HG03060 (cell line): ENCODE measurements at regions not wholly inside any gene's neighbourhood (a gene's known extent, or its start where the extent isn't known, plus 50 kb on each side); places are given as distances from the start of the nearest gene placed in this dataset.

Source experiments
- ATAC-seq: cut with Tn5 transposase; IDR thresholded peaks from one replicate; pipeline ENCODE4 v1.9.1; 2021; ENCODE audit warnings: low read depth, moderate number of reproducible peaks; ENCODE audit not compliant: unreplicated experiment

DNA sequence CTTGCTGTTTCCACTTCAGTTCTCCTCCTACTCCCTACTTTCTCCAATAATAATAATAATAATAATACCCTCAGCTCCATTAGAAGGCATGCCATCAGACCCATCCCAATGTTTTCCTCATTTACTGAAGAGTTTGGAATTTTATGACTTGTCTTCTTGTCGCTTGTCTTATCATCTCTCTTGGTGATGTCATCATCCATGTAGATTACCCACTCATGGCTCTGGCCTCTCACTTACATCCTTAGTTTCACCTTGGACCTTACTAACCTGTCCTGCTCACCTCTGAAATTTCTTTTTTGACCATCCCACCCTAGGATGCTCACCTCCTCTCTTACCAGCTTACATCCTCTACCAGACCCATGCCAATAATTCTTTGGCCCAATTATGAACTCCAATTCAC is 329.3 kb downstream of the ACTL7B start:
- ATAC-seq, result no peak

- ATAC-seq, result no peak
Measured at GRCh38 chr9:108525186-108525585, 330.6 kb downstream of the ACTL7B start.

DNA sequence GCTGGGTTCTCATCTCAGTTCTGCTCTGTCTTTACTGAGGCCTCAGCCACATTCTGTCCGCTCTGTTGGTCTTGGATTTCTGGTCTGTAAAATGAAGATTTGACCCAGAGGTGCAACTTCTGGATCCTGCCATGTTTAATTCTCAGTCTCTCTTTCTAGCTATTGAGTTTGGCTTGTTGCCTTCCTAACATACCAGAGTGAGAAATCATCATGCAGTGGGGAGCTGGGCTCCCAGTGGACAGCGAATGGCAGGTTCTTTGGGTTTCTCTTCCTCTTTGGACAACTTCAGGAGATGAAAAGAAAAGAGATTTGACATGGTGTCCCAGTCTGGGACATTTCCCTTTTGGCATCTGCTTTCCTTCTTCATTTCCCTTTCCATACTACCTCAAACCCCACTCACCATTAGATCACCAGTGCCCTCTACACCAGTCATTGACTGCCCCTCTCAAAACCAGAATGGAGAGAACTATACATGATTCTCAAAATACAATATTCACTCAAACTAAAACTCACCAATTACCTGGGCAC is 334.7 kb downstream of the ACTL7B start:
- ATAC-seq, result no peak

- no peak for ATAC-seq
Measured at GRCh38 chr9:108519437-108519836, 336.3 kb downstream of the ACTL7B start.

DNA sequence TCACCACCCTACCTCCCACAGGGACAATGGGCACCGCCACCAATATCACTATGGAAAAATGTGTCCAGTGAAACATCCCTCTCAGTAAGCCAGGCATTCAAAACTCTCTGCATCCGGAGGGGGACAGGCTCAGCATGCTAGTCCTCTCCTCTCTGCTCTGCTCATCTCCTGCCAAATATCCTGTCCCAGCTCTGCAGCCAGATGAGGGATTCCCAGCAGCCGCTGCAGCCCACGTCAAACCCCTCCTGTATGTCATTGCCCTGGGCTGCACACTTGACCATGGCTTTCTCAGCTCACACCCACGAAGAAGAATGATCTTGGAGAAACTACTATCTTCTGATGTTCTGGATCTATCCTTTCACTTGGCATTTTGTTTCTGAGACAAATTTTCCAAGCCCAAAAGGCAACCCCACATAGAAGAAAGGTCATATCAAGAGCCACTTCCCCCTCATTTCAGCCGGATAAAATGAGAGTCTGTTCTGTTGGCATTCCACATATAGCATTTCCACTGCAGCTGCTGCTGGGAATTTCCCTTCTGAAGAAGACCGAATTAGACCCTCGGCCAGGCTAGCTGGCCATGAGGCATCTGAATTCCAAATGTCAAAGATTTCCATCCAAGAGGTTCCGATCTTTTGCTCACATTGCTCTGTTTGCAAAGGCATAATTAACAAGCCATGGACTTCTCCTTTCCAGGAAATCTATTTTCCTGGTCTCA is 338.0 kb downstream of the ACTL7B start:
- ATAC-seq, result no peak

GRCh38 chr9:108516391-108516790 is 339.4 kb downstream of the ACTL7B start:
- ATAC-seq, result no peak

- ATAC-seq, result no peak
Measured at GRCh38 chr9:108515856-108516255, 339.9 kb downstream of the ACTL7B start.

GRCh38 chr9:108512426-108513173 is 343.2 kb downstream of the ACTL7B start:
- no peak for ATAC-seq

GRCh38 chr9:108511307-108511706 is 344.5 kb downstream of the ACTL7B start:
- ATAC-seq, result no peak

GRCh38 chr9:108496846-108497245 is 358.9 kb downstream of the ACTL7B start:
- ATAC-seq, result no peak

DNA sequence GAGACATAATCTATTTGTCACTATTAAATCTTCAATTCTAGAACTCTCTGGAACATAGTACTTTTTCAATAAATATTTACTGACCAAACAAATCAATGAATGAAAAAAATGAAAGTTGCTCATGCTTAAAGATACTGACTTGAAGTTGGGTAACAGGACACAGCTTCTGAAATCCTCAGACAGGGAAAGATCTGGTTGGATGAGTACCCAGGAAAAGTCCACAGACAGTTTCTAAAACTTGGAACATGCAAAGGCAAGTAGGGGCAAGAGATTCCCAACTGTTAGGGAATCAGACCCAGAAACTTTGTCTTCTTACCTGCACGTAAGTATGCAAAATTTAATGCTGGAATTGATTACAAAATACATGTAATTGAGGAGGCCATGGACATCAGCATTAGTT is 366.2 kb downstream of the ACTL7B start:
- ATAC-seq, result no peak

DNA sequence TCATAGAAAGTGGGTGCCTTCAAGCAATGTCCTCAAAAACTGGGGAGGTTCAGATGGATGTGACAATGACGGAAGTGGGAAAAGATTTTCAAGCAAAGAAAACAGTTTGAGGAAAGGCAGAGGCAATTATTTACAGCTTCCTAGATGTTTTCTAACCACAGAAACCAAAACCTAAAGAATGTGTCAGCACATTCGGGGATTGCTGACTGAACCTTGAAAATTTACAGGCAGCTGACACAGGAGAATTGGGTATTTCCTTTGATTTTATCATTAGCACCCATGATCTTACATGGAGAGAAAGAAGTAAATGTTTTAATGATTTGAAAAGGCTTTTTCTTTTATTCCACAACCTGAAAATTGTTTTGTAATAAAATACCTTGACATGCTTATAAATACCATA is 369.0 kb downstream of the ACTL7B start:
- no peak for ATAC-seq

DNA sequence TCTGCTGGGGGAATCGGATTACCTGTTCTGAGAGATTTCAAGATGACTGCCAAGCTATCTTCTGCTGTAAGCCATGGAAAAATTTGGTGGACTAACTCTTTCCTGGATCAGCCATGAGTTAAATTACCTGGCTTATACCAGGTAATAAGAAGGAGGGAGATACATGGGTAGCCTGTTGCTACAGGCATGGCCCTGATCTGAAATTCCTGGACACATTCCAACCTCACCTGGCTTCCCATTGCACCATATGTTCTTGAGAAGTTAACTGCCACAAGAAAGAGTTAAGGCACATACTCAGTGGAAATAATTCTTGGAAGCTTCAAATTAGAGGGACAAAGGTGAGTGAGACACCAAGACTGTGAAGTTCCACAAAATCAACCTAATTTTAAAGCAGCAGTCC is 371.3 kb downstream of the ACTL7B start:
- ATAC-seq, result no peak

GRCh38 chr9:108483676-108484075 is 372.1 kb downstream of the ACTL7B start:
- ATAC-seq, result no peak

DNA sequence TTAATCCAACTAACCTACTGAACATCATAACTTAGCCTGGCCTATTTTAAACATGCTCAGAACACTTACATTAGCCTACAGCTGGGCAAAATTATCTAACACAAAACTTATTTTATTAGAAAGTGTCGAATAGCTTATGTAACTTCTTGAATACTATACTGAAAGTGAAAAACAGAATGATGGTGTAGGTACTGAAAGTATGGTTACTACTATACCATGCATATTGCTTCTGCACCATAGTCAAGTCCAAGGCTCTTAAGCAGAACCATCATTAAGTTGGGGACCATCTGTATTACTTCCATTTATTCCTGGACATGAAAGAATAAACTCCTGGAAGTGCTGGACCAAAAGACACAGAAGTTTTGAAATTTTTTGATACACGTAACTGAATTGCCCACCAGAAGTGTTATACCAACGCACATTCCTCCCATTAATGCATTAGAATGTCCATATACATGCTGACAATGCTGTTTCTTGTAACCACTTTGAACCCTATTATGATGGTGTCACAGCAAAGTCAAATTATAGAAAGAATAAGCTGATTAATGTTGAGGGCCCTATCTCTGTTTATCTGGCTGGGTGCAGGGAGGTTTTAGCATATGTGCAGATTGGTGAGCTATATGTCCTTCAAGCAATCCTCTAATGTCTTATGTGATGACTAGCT is 375.7 kb downstream of the ACTL7B start:
- no peak for ATAC-seq

- ATAC-seq, result peak; percentile 87
Measured at GRCh38 chr9:108478431-108479332, 377.1 kb downstream of the ACTL7B start.

DNA sequence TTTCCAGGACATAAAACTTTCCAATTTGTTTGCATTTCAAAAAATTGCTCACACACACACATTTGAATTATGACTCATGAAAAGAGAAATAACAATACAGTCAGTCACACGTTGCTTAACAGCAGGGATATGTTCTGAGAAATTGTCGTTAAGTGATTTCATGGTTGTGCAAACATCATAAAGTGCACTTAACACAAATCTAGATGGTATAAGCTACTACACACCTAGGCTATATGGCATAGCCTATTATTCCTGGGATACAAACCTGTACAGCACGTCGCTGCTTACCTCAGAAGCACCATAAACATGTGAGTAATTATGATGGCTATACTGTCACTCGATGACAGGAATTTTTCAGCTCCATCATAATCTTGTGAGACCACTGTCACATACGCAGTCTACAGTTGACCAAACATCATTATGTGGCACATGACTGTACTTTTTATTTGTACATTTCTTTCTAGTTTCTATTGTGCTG is 378.2 kb downstream of the ACTL7B start:
- ATAC-seq, result no peak

GRCh38 chr9:108476574-108476973 is 379.2 kb downstream of the ACTL7B start:
- no peak for ATAC-seq

DNA sequence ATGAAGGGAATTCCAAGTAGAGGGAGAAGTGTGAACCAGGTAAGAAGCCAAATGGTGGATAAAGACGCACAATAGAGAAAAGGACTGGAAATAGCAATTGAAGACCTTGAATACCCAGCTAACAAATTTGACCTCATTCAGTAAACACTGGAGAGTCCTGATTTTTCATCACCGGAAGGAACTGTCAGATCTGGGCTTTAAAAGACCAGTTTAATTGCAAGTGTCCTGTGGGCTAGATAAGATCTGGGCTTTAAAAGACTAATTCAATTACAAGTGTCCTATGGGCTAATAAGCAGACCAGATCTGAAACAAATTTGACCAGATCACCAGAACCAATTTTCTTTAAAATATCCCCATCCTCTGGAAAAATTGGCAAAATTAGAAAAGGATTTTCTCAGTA is 380.0 kb downstream of the ACTL7B start:
- no peak for ATAC-seq

DNA sequence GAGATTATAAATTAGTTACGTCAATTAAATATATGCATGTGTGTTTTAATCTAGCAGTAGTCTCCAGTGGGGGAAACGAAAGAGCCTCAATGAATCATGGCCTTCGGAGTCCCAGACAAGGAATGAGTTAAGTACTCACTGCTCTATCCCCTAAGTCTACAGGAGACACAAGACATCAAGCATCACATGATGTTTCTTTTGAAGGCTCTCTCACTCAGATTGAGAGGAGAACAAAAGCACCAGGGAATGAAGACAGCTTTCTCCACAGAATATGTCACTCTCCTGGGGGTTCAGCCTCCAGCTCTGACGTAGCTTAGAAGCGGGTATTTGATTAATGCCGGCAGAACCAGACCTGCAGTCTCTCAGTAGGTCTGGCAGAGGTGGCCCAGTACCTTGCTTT is 381.4 kb downstream of the ACTL7B start:
- ATAC-seq, result no peak
